Fibroblast of skin of left quadriceps (primary cell): ENCODE measurements at regions not wholly inside any gene's neighbourhood (a gene's known extent, or its start where the extent isn't known, plus 50 kb on each side); places are given as distances from the start of the nearest gene placed in this dataset.

ENCODE experiments used
- DNase-seq, 2 experiments: peaks; one replicate each; pipeline ENCODE4 v3.0.0-alpha.2; 2013; ENCODE audit warnings: low read depth in 2 of 2

DNA sequence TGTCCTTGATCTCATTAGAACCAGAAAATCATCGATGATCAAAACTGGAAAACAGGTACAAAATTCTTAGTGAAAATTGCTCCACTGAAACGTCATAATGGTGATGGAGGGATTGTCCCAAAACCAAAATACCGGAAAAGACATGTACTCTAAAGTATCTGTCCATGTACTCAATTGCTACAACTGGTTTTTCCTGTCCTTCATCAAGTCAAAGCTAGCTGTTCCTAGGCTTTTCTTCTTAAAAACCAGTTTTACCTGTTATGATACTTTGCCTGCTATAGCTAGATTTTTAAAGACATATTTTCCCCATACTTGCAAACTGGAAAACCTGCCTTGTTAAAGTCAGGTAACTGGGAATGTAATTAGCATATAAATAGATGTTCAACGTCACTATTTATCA lies 50.5 kb upstream of the LRRC1 start:
- DNase-seq = no peak

DNA sequence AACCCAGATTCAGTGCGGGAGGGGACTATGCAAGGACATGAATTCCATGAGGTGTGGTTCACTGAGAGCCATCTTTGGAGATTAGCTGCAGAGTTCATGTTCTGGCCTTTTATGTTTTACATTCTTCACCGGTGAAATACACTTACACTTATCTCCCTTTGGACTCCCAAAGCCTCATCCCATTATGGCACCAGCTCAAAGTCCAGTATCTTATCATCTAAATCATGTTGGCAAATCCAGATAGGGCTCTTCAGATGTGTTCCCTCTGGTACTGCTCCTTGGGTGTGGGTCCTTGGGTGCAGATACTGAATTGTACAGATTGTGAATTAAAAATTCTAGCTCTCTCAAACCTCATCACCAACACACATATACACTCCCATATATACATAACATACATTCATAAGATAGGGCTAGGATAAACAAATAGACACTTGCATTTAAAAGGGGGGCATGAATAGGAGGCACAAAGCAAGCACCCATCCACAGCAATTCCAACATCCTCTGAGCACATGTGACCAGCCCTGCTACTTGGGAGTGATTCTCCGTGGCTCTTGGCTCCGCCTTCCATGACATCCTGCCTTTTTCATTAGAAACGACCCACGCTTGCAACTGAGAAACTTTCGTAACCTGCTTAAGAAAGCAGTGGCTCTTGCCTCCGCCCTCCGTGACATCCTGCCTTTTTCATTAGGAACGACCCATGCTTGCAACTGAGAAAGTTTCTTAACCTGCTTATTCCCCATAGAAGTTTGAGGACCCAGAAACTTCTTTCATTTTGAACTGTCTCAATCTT lies 53.6 kb upstream of the LRRC1 start:
- DNase-seq = no peak

DNA sequence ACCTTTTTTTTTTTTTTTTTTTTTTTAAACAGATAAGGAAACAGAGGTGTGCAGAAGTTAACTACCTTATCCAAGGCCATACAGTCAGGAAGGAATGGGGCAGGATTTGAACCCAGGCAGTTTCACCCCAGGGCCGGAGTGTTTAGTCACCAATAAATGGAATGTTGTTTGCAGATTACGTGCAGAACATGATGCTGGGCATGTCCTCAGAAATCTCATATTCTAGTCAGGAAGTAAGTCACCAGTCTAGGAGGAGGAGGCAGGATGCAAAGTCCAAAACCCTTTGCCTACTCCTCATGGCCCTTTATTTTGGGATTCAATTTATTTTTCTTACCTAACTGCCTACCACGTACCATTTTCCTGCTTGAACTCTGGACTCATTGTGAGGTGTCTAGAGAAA lies 57.1 kb upstream of the LRRC1 start:
- no peak for DNase-seq

DNA sequence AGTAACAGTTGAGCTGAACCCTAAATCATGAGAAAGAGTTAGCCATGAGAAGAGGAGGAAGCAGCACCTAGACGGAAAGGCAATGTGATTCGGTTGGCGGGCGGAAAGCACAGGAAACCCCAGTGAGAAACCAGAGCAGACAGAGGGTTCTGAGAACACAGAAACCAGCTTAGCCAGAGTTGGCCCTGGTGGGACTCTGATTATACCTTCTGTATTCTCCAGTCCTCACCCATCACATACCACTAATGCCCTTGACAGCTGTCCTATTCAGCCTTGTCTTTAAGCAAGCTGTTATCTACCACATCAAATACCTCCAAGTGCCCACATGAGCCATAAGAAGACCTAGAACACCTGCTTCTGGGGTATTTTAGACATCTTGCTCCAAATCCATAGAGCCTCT lies 58.9 kb upstream of the LRRC1 start:
- DNase-seq = no peak

DNA sequence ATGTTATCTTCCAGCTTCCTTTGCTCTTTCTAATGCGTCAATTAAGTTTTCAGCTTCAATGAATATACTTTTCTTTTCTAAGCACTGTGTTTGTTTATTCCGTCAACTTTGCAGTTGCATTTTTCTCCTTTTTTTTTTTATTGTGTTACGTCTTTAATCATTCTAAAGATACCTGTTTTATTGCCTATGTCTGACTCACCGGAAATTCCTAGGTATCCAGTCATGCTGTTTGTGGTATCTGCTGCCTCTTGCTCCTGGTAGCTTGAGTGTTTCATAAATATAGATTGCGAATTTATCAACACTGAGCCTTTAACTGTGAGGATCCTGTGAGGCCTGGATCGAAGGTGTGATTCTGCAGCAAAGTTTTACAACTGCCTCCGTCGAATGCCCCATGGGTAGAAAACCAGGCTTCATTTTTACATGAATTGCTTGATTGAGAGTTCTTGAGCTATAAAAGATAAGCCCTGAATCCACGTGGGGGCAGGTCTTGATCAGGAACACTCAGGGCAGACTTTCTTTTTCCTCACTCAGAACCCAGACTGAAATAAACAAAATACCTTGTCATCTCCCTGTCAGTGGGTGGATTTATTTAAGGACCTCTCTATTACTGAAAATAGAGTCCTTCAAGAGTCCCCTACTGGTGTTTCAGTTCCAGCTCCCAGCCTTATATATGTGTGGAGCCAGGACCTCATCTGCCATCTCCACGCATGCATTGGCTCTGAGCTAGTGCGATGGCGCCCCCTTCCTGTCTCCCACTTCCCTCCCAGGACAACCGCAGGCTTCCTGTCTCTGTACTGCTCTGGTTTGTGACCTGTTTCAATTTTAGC lies 60.1 kb upstream of the LRRC1 start:
- peak; percentile 70 to 73 for DNase-seq

DNA sequence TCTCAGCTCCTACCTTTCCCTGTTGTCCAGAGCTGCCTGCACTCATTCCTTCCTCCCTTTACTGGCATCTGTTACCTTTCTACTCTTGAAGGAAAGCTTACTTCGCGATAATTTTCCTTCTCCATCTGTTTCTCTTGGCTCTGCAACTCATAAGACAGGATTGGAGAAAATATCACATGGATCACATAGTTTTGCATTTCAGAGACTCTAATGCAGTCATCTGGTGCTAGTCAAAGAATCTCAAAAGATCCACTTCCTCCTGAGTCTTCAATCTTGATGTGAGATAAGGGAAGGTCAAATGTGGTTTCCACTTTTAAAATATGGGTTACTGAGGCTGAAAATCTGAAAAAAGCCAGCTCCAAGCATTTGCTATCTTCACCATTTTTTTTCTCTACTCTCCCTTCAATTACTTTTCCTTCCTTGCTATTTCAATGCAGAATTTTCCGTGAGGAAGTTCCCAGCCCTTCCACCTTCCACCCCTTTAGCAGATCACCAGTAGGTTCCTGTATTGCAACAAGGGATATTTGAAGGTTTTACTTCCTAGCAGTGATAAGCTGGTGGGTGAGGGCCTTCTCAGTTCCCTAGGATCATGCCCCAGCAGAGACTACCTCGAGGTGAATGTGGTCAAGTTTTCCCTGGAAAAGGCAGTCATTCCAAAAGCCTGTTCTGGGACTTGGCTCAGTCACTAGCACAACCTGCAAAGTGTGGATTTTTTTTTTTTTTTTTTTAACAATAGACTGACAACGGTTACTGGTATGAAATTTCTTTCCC lies 62.8 kb upstream of the LRRC1 start:
- no peak for DNase-seq

DNA sequence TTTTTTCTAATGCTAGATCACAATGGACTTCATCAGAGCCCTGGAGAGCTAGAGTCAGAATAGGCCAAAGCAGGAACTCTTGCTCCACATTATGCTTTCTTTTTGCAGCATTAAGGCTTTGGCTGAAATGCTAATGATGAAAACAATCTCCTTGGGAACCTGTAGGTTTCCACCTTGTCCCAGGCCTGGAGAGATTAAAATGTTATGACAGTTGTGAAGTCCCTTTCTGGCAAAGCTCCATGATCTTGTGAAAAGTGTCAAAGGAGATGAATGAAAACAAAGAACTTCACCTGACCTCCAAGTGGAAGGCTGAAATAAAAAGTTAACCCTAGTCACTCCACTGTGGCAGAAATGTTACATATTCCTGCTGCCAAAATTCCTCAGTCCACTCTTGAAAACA lies 64.0 kb upstream of the LRRC1 start:
- DNase-seq = no peak

DNA sequence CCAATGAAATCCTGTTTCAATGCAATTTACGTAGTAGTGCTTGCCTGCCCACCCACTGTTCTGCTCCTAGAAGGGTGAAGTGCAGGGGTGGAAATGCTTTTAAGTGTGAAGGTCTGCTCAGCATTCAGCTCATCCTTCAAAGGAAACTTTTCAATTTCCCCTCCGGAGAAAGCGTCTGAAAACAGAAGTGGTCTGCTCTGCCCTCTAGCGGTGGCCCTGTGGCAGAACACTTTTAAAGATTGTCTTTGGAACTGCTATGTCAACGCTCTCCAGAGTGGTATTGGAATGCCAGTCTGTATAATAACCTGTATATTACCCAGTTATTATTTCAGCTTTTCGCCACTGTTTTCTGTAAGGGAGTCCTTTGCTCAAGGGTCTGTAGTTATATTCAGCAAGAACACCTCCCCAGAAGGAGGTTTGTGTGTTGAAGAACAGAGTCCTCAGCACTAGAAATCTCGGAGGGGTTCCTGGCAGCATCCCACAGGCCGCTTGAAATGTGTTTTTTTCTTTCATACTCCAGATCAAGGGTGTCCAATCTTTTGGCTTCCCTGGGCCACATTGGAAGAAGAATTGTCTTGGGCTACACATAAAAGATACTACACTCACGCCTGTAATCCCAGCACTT lies 63.1 kb upstream of the KLHL31 start:
- peak in 1 of 2 experiments; percentile 21 for DNase-seq

DNA sequence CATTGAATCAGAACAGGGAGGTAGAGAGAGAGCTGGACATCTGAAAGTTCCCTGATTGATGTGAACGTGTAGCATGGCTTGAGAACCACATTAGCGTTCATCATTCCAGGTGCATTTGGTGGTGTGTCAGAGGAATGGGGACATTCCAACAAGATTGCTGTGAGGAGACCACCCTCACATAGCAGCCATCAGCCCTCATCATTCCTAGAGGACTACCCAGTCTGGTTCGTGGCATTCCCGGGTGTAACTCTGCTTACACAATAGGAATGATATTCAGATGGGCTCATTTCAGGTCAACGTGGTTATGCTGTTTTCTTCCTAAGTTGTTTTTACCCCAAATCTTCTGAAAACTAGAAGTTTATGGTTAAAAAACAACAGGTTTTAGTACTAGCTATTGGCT lies 62.2 kb upstream of the KLHL31 start:
- peak in 1 of 2 experiments; percentile 32 for DNase-seq

DNA sequence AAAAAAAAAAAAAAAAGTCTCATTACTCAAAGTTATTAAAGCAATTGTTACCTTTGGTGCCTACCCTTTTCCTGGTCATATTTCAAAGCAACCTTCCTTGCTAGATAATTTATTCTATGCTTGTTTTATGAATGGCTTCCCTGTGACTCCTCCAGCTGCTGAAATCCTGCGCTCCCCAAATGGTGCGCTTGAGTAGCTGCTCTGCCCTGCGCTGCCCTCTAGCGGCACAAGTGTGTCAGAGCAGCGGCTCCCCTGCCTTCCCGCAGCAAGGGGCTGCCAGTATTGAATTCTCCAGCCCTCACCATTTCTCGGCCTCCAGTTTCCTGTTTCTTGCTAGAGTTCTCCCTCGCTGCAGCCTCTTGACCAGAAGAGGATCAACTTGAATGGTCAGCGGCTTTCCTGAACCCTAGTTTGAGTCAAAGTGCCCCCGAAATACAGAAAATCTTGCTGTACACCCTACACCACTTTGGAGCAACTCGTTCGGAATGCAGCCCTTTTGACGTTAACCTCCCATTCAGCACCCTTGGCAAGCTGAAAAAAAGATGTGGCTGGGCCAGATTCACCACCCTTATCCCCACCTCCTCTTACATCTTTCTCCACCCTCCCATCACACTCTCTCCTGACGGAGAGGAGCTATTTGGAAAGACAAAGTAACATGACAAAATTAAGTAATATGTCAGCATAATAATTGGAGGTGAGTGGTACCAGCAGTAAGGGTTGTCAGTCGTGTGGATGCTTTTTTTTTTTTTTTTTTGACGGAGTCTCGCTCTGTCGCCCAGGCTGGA lies 60.4 kb upstream of the KLHL31 start:
- peak in 1 of 2 experiments; percentile 32 for DNase-seq

DNA sequence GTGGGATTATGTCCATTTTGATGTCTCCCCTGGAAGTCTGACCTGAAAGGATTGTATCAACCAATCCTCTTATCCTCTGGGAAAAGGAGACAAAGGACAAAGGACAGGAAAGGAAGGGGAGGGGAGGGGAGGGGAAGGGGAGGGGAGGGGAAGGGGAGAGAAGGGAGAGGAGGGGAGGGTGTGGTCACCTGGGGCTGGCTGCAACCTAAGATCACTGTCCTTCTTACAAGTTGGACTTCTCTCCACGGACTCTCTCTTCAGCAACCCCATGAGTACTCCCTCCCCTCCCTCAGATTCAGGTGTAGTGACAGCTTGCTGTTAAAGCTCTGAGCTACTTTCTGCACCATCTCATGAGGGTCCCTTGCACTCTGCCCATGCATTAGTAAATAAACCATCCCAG lies 58.9 kb upstream of the KLHL31 start:
- no peak for DNase-seq

DNA sequence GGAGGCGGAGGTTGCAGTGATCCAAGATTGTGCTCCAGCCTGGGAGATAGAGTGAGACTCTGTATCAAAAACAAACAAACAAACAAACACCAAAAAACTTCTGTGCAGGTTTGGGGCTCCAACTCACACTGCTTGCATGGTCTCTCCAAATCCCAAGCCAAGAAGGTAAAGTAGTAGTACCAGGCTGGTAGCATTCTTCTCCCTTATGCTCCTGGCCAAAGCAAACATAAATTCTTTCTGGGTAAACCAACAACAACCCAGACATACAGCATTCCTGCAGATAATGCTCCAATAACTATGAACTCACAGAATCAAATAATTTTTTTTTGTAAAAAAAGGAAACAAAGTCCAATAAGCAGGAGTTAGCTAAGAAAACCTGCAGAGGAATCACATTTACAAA lies 57.8 kb upstream of the KLHL31 start:
- no peak for DNase-seq

DNA sequence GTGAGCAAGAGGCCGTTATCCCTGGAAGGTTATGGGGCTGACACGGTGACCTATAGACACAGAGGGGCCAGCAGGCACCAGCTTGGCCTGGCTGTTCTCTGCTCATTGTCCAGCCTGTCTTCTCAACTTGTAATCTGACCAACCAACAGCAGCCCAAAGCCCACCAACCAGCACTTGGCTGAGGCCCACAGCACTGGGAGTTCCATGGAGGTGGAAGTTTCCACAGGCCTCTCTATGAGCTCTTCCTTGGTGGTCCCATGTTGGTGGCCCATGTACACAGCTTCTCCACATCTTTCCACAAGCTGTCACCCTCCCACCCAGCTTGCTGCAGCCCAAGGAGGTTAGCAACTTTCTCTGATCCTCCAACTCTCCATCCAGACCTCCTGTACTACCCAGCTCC lies 56.2 kb upstream of the KLHL31 start:
- no peak for DNase-seq

DNA sequence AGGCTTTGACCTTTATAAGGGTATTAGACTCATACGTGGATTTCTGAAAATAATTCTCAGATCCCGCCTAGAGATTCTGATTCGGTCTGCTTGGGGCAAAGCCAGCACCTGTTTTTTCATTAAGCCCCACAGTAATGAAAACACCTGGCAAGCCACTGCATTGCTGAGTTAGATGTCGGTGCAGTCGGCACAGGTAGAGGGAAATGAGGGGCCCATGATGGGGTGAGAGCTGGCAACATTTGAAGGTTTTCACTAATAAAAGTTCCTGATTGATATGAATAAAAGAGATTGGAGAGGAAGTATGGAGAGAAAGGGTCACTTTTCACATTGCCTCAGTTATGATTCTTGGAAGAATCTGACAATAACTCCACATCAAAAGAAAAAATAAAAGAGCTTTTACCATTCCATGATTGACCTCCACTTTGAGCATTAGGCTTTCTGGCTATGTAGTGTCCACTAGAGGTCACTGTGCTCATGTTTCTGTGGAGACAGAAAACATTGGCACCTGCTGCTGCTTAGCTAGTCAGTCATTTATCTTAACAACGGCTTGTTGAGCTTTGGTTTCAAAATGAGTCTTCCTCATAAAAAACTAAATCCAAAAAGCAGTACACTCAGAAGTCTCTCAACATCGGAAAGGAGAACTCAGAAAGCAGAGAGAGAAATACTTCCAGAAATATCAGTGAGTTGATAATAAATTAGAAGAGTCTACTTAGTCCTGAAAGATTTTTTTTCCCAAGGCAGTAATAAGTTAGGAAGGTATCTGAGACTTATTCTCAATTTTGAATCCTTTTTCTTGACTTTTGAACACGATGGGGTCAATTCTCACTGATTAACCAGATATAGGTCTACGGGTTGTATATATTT lies 53.3 kb upstream of the KLHL31 start:
- DNase-seq = peak in 1 of 2 experiments; percentile 17

DNA sequence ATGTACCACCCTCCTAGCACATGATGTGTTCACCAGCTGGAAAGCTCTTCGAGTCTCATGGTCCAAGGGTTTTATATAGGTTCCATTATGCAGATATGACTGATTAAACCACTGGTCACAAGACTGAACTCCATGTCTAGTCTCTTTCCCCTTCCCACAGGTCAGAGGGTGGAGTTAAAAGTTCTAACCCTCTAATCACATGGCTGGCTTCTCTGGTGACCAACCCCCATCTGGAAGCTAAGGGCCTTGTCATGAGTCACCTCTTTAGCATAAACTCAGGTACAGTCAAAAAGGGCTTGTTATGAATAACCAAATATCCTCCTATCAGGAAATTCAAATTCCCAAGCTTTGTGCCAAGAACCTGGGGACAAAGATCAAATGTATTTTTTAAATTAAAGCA lies 52.0 kb upstream of the KLHL31 start:
- DNase-seq = no peak

DNA sequence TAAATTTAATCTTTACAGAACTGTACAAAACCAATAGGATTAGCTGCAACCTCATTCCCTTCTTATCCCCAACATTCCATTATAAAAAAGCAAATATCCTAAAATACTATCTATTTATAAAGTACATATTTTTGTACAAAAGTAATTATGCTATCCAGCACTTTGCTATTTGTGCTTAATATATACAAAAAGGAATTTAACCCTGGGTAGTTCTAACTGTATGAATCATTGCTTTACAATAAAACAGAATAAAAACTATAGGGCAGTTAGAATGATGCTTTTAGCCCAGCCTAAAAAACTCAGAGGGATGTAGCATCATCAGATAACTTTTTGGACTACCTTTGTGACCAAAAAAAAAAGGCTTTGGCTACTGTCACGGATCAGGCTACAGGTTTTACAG lies 49.9 kb upstream of the KLHL31 start:
- DNase-seq = no peak
